22Rv1 (cell line): ENCODE measurements at regions not wholly inside any gene's neighbourhood (a gene's known extent, or its start where the extent isn't known, plus 50 kb on each side); places are given as distances from the start of the nearest gene placed in this dataset.

Experiments used
- ZFX ChIP-seq: fragments of 450-650 bp; IDR thresholded peaks from 2 replicates; pipeline ENCODE4 v1.6.1; 2017; ENCODE audit warnings: antibody characterized with exemption, borderline replicate concordance
- TF ChIP-seq, protein P1 (sequence below): fragments of 450-650 bp; IDR thresholded peaks from 2 replicates; pipeline ENCODE4 v1.5.1; 2017; ENCODE audit warnings: mild to moderate bottlenecking

GRCh38 chr3:117903226-117903625, 1131.4 kb downstream of the IGSF11 start:
- TF ChIP-seq, protein P1, sequence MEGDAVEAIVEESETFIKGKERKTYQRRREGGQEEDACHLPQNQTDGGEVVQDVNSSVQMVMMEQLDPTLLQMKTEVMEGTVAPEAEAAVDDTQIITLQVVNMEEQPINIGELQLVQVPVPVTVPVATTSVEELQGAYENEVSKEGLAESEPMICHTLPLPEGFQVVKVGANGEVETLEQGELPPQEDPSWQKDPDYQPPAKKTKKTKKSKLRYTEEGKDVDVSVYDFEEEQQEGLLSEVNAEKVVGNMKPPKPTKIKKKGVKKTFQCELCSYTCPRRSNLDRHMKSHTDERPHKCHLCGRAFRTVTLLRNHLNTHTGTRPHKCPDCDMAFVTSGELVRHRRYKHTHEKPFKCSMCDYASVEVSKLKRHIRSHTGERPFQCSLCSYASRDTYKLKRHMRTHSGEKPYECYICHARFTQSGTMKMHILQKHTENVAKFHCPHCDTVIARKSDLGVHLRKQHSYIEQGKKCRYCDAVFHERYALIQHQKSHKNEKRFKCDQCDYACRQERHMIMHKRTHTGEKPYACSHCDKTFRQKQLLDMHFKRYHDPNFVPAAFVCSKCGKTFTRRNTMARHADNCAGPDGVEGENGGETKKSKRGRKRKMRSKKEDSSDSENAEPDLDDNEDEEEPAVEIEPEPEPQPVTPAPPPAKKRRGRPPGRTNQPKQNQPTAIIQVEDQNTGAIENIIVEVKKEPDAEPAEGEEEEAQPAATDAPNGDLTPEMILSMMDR, result no peak
- no peak for TF ChIP-seq ZFX
